ENCODE measurements at regions not wholly inside any gene's neighbourhood (a gene's known extent, or its start where the extent isn't known, plus 50 kb on each side); places are given as distances from the start of the nearest gene placed in this dataset.

GRCh38 chr11:131052367-131052766 is 136.1 kb upstream of the SNX19 start:
- no peak for ATAC-seq
- no peak for DNase-seq

- DNase-seq (no peak), ATAC-seq (no peak)
Measured at GRCh38 chr11:131056036-131056435, 139.8 kb upstream of the SNX19 start.

- ATAC-seq, result no peak
- no peak for DNase-seq
Measured at GRCh38 chr11:131063638-131064037, 147.4 kb upstream of the SNX19 start.

- DNase-seq, result peak; percentile 46
Measured at GRCh38 chr11:131064373-131064991, 148.2 kb upstream of the SNX19 start.

GRCh38 chr11:131065435-131066413 is 149.4 kb upstream of the SNX19 start:
- no peak for DNase-seq
- no peak for ATAC-seq

More at GRCh38 chr11:131064373-131064991, 148.2 kb upstream of the SNX19 start:
- no peak for ATAC-seq

GRCh38 chr11:131066551-131066950 is 150.3 kb upstream of the SNX19 start:
- DNase-seq, result no peak
- no peak for ATAC-seq

GRCh38 chr11:131070365-131070764 is 154.1 kb upstream of the SNX19 start:
- no peak for ATAC-seq

GRCh38 chr11:131073167-131073566 is 156.9 kb upstream of the SNX19 start:
- no peak for DNase-seq
- ATAC-seq, result no peak

More at GRCh38 chr11:131070365-131070764, 154.1 kb upstream of the SNX19 start:
- no peak for DNase-seq

- no peak for ATAC-seq
- no peak for DNase-seq
Measured at GRCh38 chr11:131074573-131074972, 158.3 kb upstream of the SNX19 start.

- no peak for ATAC-seq
- DNase-seq, result no peak
Measured at GRCh38 chr11:131077340-131077739, 161.1 kb upstream of the SNX19 start.

- DNase-seq (no peak), ATAC-seq (no peak)
Measured at GRCh38 chr11:131079036-131079435, 162.8 kb upstream of the SNX19 start.

GRCh38 chr11:131089727-131090245 is 173.5 kb upstream of the SNX19 start:
- no peak for ATAC-seq

GRCh38 chr11:131092469-131092868 is 176.2 kb upstream of the SNX19 start:
- no peak for ATAC-seq
- no peak for DNase-seq

More at GRCh38 chr11:131089727-131090245, 173.5 kb upstream of the SNX19 start:
- DNase-seq, result no peak

- no peak for ATAC-seq
- DNase-seq, result no peak
Measured at GRCh38 chr11:131094827-131095226, 178.5 kb upstream of the SNX19 start.

- ATAC-seq (no peak), DNase-seq (no peak)
Measured at GRCh38 chr11:131095511-131096185, 179.4 kb upstream of the SNX19 start.

GRCh38 chr11:131099013-131099412 is 182.7 kb upstream of the SNX19 start:
- ATAC-seq (no peak), DNase-seq (no peak)

GRCh38 chr11:131099746-131100145 is 183.5 kb upstream of the SNX19 start:
- ATAC-seq (no peak), DNase-seq (no peak)

- ATAC-seq, result no peak
- no peak for DNase-seq
Measured at GRCh38 chr11:131108760-131109159, 192.5 kb upstream of the SNX19 start.

- DNase-seq (no peak), ATAC-seq (no peak)
Measured at GRCh38 chr11:131109257-131109656, 193.0 kb upstream of the SNX19 start.

GRCh38 chr11:131109790-131110189 is 193.5 kb upstream of the SNX19 start:
- no peak for ATAC-seq
- no peak for DNase-seq

- ATAC-seq, result no peak
- no peak for DNase-seq
Measured at GRCh38 chr11:131111775-131112174, 195.5 kb upstream of the SNX19 start.

GRCh38 chr11:131118247-131118646 is 202.0 kb upstream of the SNX19 start:
- no peak for ATAC-seq
- no peak for DNase-seq
